HCT116 (cell line): ENCODE measurements at regions not wholly inside any gene's neighbourhood (a gene's known extent, or its start where the extent isn't known, plus 50 kb on each side); places are given as distances from the start of the nearest gene placed in this dataset.

Experiments
- ATAC-seq: fragments of 200-7000 bp; cut with Tn5 transposase; 2 replicates; pipeline ENCODE4 v1.9.1; 2020; ENCODE audit warnings: mild to moderate bottlenecking, moderate library complexity
- BruUV-seq: library from RNA; stranded (reverse); fragments of 400-500 nt; replicated peaks from 2 replicates; lab custom pipeline; 2021; lab: Mats Ljungman, UMichigan
- CTCF ChIA-PET: fragments of 300-600 bp; sonication (Branson Sonifier 250); formaldehyde crosslinking; loops from one replicate; lab custom pipeline; 2021; ENCODE audit warnings: antibody characterized with exemption; lab: Charles Lee
- POLR2A ChIA-PET: fragments of 300-600, 350-600 bp; sonication (Branson Sonifier 250); formaldehyde crosslinking; loops from one replicate; lab custom pipeline; 2021; ENCODE audit warnings: antibody characterized with exemption; lab: Charles Lee
- RAD21 ChIA-PET, 2 experiments: fragments of 300-600 bp; sonication (Branson Sonifier 250); formaldehyde crosslinking; loops; one replicate each; lab custom pipeline; 2023; ENCODE audit warnings: low total read pairs in 2 of 2; ENCODE audit not compliant: uncharacterized antibody in 2 of 2, unreplicated experiment in 2 of 2, low non-redundant PET in 1 of 2; lab: Charles Lee
- DNase-seq: peaks from one replicate; pipeline ENCODE4 v3.0.0-alpha.2; 2010; ENCODE audit warnings: low read depth, low spot score
- H2AFZ ChIP-seq: fragments of 200-600 bp; shearing (Covaris generic), sonication (generic); 2 replicates; pipeline ENCODE4 v1.6.1; 2017; ENCODE audit warnings: low read depth, mixed run types, mixed read lengths, antibody characterized with exemption, low read length; ENCODE audit not compliant: poor library complexity, severe bottlenecking
- H3K27ac ChIP-seq: 2 replicates; pipeline ENCODE4 v1.5.1; 2012; ENCODE audit warnings: low read depth, low read length
- H3K27me3 ChIP-seq: fragments of 200-600 bp; sonication (generic); 2 replicates; pipeline ENCODE4 v1.6.1; 2016; ENCODE audit warnings: mixed run types, low read length, mixed read lengths; ENCODE audit not compliant: insufficient read depth
- H3K36me3 ChIP-seq, 2 experiments: fragments of 200-500 bp in 1 of 2; fragments of 200-600 bp in 1 of 2; sonication (Bioruptor generic) in 1 of 2; sonication (generic) in 1 of 2; 2 replicates each; pipeline versions ENCODE4 v1.5.1 to v1.6.1; 2014 to 2016; ENCODE audit warnings: low read length in 2 of 2, inconsistent platforms in 1 of 2, mixed read lengths in 1 of 2, mixed run types in 1 of 2; ENCODE audit not compliant: insufficient read depth in 2 of 2, control insufficient read depth in 1 of 2
- H3K4me1 ChIP-seq, 2 experiments: fragments of 200-600 bp in 1 of 2; sonication (generic) in 1 of 2; 2 replicates each; pipeline versions ENCODE4 v1.5.1 to v1.6.1; 2012 to 2017; ENCODE audit warnings: low read length in 2 of 2, inconsistent platforms in 1 of 2, mild to moderate bottlenecking in 1 of 2, mixed read lengths in 1 of 2, mixed run types in 1 of 2, moderate library complexity in 1 of 2; ENCODE audit not compliant: insufficient read depth in 2 of 2, control insufficient read depth in 1 of 2
- H3K4me2 ChIP-seq: fragments of 200-600 bp; sonication (generic); 2 replicates; pipeline ENCODE4 v1.6.1; 2017; ENCODE audit warnings: mixed run types, low read length, mixed read lengths
- H3K4me3 ChIP-seq, 2 experiments: fragments of 200-600 bp in 1 of 2; sonication (generic) in 1 of 2; replicated peaks in 1 of 2; 2 replicates each; pipeline ENCODE4 v1.5.1; 2011 to 2016; ENCODE audit warnings: low read length in 2 of 2, control low read depth in 1 of 2, low read depth in 1 of 2, mild to moderate bottlenecking in 1 of 2, mixed read lengths in 1 of 2, mixed run types in 1 of 2
- H3K79me2 ChIP-seq: fragments of 200-600 bp; sonication (generic); 2 replicates; pipeline ENCODE4 v1.6.1; 2017; ENCODE audit warnings: mild to moderate bottlenecking, mixed run types, low read length, moderate library complexity, mixed read lengths; ENCODE audit not compliant: insufficient read depth
- H3K9ac ChIP-seq: fragments of 200-600 bp; sonication (generic); 2 replicates; pipeline ENCODE4 v1.6.1; 2016; ENCODE audit warnings: low read length, mixed read lengths
- H3K9me2 ChIP-seq: fragments of 200-600 bp; sonication (generic), shearing (Covaris generic); 2 replicates; pipeline ENCODE4 v1.6.1; 2017; ENCODE audit warnings: mixed run types, mild to moderate bottlenecking, moderate library complexity; ENCODE audit not compliant: insufficient read depth
- H3K9me3 ChIP-seq, 2 experiments: fragments of 200-500 bp in 1 of 2; fragments of 200-600 bp in 1 of 2; sonication (Bioruptor generic) in 1 of 2; sonication (generic) in 1 of 2; 2 replicates each; pipeline ENCODE4 v1.6.1; 2014 to 2017; ENCODE audit warnings: low read length in 2 of 2, mixed read lengths in 2 of 2, inconsistent platforms in 1 of 2, low read depth in 1 of 2, mild to moderate bottlenecking in 1 of 2, mixed run types in 1 of 2, moderate library complexity in 1 of 2; ENCODE audit not compliant: control insufficient read depth in 1 of 2, insufficient read depth in 1 of 2
- H4K20me1 ChIP-seq: fragments of 200-600 bp; sonication (generic), shearing (Covaris generic); 2 replicates; pipeline ENCODE4 v1.6.1; 2017; ENCODE audit warnings: mixed run types, mild to moderate bottlenecking, moderate library complexity; ENCODE audit not compliant: insufficient read depth
- ATF3 ChIP-seq: IDR thresholded peaks from 2 replicates; pipeline ENCODE4 v1.6.1; 2012
- CBX3 ChIP-seq: IDR thresholded peaks from 2 replicates; pipeline ENCODE4 v1.6.1; 2012; ENCODE audit warnings: low read depth
- ELF1 ChIP-seq: IDR thresholded peaks from 2 replicates; pipeline ENCODE4 v1.6.1; 2012; ENCODE audit warnings: low read depth, borderline replicate concordance
- FOSL1 ChIP-seq: IDR thresholded peaks from 2 replicates; pipeline ENCODE4 v1.6.1; 2012; ENCODE audit warnings: low read depth
- POLR2AphosphoS5 ChIP-seq: IDR thresholded peaks from 2 replicates; pipeline ENCODE4 v1.6.1; 2011; ENCODE audit warnings: mild to moderate bottlenecking, low read depth, low read length, moderate library complexity
- SIN3A ChIP-seq: IDR thresholded peaks from 2 replicates; pipeline ENCODE4 v1.6.1; 2012; ENCODE audit warnings: low read depth
- ZFX ChIP-seq: fragments of 450-650 bp; IDR thresholded peaks from 2 replicates; pipeline ENCODE4 v1.6.1; 2017
- intact Hi-C: fragments of 100-400 bp; cut with micrococcal nuclease; formaldehyde crosslinking; loops from 2 replicates; pipeline ENCODE4 v1.10.0; 2022

DNA sequence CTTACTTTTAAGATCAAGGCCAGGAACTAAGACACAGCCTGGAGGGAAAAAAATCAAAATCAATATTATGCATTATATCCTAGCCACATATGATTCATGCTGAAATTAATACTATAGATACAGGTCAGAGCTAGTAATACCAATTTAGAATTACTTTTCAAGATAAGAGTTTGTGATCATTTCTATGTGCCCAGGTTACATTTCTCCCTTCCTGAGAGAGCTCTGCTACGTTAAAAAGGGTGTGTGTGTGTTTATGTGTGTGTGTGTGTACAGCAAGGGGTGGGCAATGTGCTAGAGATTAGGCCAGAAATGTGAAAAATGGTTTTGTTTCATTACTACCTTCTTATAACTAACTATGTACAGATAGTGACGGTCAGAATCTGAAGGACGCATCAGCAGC is 223.9 kb upstream of the FLRT2 start:
- no peak overlapping the region for H3K9ac ChIP-seq
- H3K4me1 ChIP-seq, result no peaks in the 10 kb centered on the region
- no peaks in the 10 kb centered on the region for H4K20me1 ChIP-seq
- H3K36me3 ChIP-seq, result no peaks in the 10 kb centered on the region
- POLR2A ChIA-PET, result no interaction called here
- H3K4me3 ChIP-seq, result no peak overlapping the region
- intact Hi-C loops, result no loop called here
- RAD21 ChIA-PET, result no interaction called here
- H3K9me2 ChIP-seq, result no peaks in the 10 kb centered on the region
- no peaks in the 10 kb centered on the region for H3K27me3 ChIP-seq
- no peak for DNase-seq
- H3K27ac ChIP-seq, result no peak overlapping the region
- TF ChIP-seq ZFX, result no peak
- no peak for TF ChIP-seq ELF1
- no peak for TF ChIP-seq SIN3A
- no peak for TF ChIP-seq ATF3
- no peaks in the 10 kb centered on the region for H3K79me2 ChIP-seq
- peaks cover 29 to 30% of the 10 kb centered on the region in 2 experiments; a peak in 2 of 4 replicates for H3K9me3 ChIP-seq
- no peak for ATAC-seq
- BruUV-seq, result no TSS peak
- no peak overlapping the region for H2AFZ ChIP-seq
- H3K4me2 ChIP-seq, result no peak overlapping the region
- CTCF ChIA-PET, result no interaction called here

DNA sequence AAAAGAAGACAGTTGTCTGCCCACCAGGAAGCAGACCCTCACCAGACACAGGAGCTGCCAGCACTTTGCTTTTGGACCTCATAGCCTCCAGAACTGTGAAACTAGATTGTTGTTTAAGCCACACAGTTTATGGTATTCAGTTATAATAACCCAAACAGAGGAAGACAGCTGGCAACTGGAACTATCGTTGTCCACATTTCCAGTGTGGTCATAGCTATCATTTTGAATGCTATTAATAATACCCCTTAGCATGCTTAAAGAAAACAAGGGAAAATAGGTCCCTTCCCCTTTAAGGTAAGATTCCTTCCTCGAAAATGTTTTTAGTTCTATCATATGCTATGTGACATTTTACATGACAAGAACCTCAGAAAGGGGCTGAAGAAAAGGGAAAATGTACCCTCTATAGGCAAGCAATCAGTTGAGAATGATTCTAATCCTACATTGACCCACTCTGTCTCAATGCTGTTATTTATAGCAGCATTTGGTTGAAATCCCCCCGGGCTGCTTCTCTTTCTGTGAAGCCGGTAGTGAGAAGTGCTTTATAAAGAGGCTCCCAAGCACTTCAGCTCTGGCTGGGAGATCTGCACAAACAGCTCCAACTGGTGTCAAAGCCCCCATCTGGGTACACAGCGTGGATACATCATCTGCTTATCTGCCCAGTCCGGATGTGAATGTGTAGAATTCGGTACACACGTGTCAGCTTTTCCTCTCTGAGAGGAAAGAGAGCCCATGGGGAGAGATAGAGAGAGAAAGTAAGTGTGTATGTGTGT is 221.2 kb upstream of the FLRT2 start:
- no peak overlapping the region for H3K4me3 ChIP-seq
- ATAC-seq (no peak), DNase-seq (no peak)
- ChIA-PET RAD21 (no interaction called here), CTCF (no interaction called here), POLR2A (no interaction called here)
- no peaks in the 10 kb centered on the region for H3K36me3 ChIP-seq
- H3K9me2 ChIP-seq, result no peaks in the 10 kb centered on the region
- no peaks in the 10 kb centered on the region for H3K4me1 ChIP-seq
- no peaks in the 10 kb centered on the region for H3K27me3 ChIP-seq
- H3K9me3 ChIP-seq, result peaks cover 27 to 37% of the 10 kb centered on the region in 2 experiments; a peak in 2 of 4 replicates
- no peak overlapping the region for H3K4me2 ChIP-seq
- H3K79me2 ChIP-seq, result no peaks in the 10 kb centered on the region
- H2AFZ ChIP-seq, result no peak overlapping the region
- no peak overlapping the region for H3K9ac ChIP-seq
- intact Hi-C loops, result no loop called here
- no peak overlapping the region for H3K27ac ChIP-seq
- TF ChIP-seq CBX3 (no peak), FOSL1 (no peak), POLR2AphosphoS5 (no peak)
- no peaks in the 10 kb centered on the region for H4K20me1 ChIP-seq
- no TSS peak for BruUV-seq
